ENCODE measurements at regions not wholly inside any gene's neighbourhood (a gene's known extent, or its start where the extent isn't known, plus 50 kb on each side); places are given as distances from the start of the nearest gene placed in this dataset.

- peak overlapping the region; percentile 10; the same call in 1 of the 2 replicates for H3K4me2 ChIP-seq (ENCODE audit: insufficient read depth, low read length)
- no peaks in the 10 kb centered on the region for H3K27me3 ChIP-seq (ENCODE audit: control insufficient read depth in 2 of 2, insufficient read depth in 2 of 2, low read length in 2 of 2)
- no TSS peak for BruUV-seq (replicated peaks)
- no peaks in the 10 kb centered on the region for H4K20me1 ChIP-seq (replicated peaks; ENCODE audit: control insufficient read depth, insufficient read depth, low read length)
- TF ChIP-seq RFX1 (IDR thresholded peaks at IDR 0.05) (peak; percentile 64), CLOCK (CRISPR knock-in tag; IDR thresholded peaks at IDR 0.05; ENCODE audit: borderline replicate concordance) (no peak), SRSF3 (IDR thresholded peaks at IDR 0.05; ENCODE audit: insufficient read depth, low read length) (no peak), ZNF175 (CRISPR knock-in tag; IDR thresholded peaks at IDR 0.05; ENCODE audit: low read depth) (no peak), PHF8 (IDR thresholded peaks at IDR 0.05; ENCODE audit: borderline replicate concordance, low read length) (no peak), CCAR2 (IDR thresholded peaks at IDR 0.05; ENCODE audit: low read depth, low read length) (no peak), TFAM (CRISPR knock-in tag; conservative IDR thresholded peaks at IDR 0.05) (no peak), SMAD1 (IDR thresholded peaks at IDR 0.05; ENCODE audit: low read depth, low read length, partially characterized antibody) (no peak), FOXJ2 (tag; IDR thresholded peaks at IDR 0.05) (peak; percentile 53; the same call in 1 of the 2 replicates), NR2C1 (IDR thresholded peaks at IDR 0.05) (no peak), NR2C1 (tag; IDR thresholded peaks at IDR 0.05) (no peak), ZSCAN29 (IDR thresholded peaks at IDR 0.05) (no peak), ZNF12 (CRISPR knock-in tag; IDR thresholded peaks at IDR 0.05) (no peak)
- H3K9me1 ChIP-seq (ENCODE audit: control insufficient read depth, insufficient read depth, low read length) = no peaks in the 10 kb centered on the region
- no peak for FAIRE-seq
- no peak for ATAC-seq
- POLR2A ChIA-PET = no interaction called here
- H2AFZ ChIP-seq (ENCODE audit: low read depth, low read length) = peak overlapping the region; percentile 57; the same call in 1 of the 2 replicates
- CTCF ChIA-PET (ENCODE audit: low intra/inter-chr PET ratio) = no interaction called here
- peaks cover 2 to 5% of the 10 kb centered on the region in 2 experiments; a peak in 2 of 5 replicates for H3K4me1 ChIP-seq (replicated peaks in 1 of 2; ENCODE audit: control insufficient read depth in 2 of 2, insufficient read depth in 2 of 2, low read length in 2 of 2)
- no peaks in the 10 kb centered on the region for H3K79me2 ChIP-seq (ENCODE audit: control insufficient read depth, insufficient read depth, low read length)
- no peaks in the 10 kb centered on the region for H3K9me3 ChIP-seq (replicated peaks; ENCODE audit: control insufficient read depth, insufficient read depth, low read depth, low read length)
- intact Hi-C loops (cut with micrococcal nuclease) (no loop called here), in situ Hi-C loops (cut with MboI) (no loop called here)
- H3K4me3 ChIP-seq = no peak overlapping the region
- DNase-seq (ENCODE audit: extremely low read depth in 1 of 4, low spot score in 3 of 4) = no peak
- H3K36me3 ChIP-seq (ENCODE audit: control insufficient read depth, insufficient read depth, low read length) = no peaks in the 10 kb centered on the region
- 0% methylated on average over 3 of the region's 3 CpGs for WGBS (ENCODE audit: insufficient coverage, low coverage, missing lambda C conversion rate)
- H3K27ac ChIP-seq (ENCODE audit: extremely low read depth, low read depth, low read length) = no peak overlapping the region
- no peak overlapping the region for H3K9ac ChIP-seq (ENCODE audit: insufficient read depth in 1 of 2, low read depth in 2 of 2, low read length in 2 of 2)
Measured at GRCh38 chr21:20004367-20004766, 993.8 kb upstream of the NCAM2 start.

All from K562 (cell line).